ENCODE measurements at regions not wholly inside any gene's neighbourhood (a gene's known extent, or its start where the extent isn't known, plus 50 kb on each side); places are given as distances from the start of the nearest gene placed in this dataset.

DNA sequence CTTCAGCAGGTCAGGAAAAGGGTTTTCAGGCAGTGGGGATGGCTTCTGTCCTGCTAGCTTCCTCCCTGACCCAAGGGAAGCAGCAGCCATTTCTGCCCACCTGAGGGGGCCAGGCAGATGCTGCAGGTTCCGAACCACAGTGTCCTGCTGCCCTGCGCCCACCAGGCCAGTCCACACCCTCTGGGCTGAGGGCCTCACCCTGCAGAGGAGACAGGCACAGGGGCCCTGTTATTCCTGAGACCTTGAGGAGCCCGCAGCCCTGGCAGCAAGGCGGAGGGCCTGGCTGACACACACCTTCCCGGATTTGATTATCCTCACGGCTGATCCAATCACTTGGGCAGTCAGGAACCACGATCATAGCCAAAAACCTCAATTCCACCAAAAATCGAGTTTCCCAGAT lies 725.8 kb downstream of the BRD1 start:
- no peak for TF ChIP-seq MAFK (IDR thresholded peaks at IDR 0.05; ENCODE audit: low read depth, low read length)
- no peak for TF ChIP-seq BHLHE40 (IDR thresholded peaks at IDR 0.05; ENCODE audit: low read depth, low read length)

Data from IMR-90 (cell line).